GM10266 (cell line): ENCODE measurements at regions not wholly inside any gene's neighbourhood (a gene's known extent, or its start where the extent isn't known, plus 50 kb on each side); places are given as distances from the start of the nearest gene placed in this dataset.

Experiments used
- DNase-seq: peaks from one replicate; pipeline ENCODE4 v3.0.0; 2012; ENCODE audit errors: extremely low spot score
- TF ChIP-seq, protein P1 (sequence below): IDR thresholded peaks from 2 replicates; pipeline ENCODE4 v1.5.1; 2012; ENCODE audit warnings: mild to moderate bottlenecking, low read depth; ENCODE audit not compliant: control insufficient read depth, insufficient read depth; ENCODE audit errors: missing control alignments

DNA sequence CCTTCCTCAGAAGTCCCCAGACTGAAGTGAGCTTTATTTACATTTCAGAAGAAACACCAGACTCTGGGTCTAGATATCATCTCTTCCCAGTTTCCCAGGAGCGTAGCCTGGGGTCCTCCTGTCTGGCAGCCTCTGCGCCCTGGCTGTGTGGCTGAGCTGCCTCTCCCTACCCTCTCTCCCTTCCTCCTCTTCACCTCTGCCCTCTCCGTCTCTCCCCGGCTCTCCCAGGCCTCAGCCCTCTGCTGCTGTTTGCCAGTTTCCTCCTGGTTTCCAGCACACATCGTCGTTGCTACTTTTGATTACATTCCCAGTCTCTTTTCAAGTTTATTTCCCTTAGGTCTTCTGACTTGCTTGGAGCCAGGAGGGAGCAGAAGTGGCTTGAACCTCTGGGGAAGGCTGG is 91.1 kb upstream of the DISP3 start:
- no peak for DNase-seq
- TF ChIP-seq, protein P1, sequence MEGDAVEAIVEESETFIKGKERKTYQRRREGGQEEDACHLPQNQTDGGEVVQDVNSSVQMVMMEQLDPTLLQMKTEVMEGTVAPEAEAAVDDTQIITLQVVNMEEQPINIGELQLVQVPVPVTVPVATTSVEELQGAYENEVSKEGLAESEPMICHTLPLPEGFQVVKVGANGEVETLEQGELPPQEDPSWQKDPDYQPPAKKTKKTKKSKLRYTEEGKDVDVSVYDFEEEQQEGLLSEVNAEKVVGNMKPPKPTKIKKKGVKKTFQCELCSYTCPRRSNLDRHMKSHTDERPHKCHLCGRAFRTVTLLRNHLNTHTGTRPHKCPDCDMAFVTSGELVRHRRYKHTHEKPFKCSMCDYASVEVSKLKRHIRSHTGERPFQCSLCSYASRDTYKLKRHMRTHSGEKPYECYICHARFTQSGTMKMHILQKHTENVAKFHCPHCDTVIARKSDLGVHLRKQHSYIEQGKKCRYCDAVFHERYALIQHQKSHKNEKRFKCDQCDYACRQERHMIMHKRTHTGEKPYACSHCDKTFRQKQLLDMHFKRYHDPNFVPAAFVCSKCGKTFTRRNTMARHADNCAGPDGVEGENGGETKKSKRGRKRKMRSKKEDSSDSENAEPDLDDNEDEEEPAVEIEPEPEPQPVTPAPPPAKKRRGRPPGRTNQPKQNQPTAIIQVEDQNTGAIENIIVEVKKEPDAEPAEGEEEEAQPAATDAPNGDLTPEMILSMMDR, result no peak

DNA sequence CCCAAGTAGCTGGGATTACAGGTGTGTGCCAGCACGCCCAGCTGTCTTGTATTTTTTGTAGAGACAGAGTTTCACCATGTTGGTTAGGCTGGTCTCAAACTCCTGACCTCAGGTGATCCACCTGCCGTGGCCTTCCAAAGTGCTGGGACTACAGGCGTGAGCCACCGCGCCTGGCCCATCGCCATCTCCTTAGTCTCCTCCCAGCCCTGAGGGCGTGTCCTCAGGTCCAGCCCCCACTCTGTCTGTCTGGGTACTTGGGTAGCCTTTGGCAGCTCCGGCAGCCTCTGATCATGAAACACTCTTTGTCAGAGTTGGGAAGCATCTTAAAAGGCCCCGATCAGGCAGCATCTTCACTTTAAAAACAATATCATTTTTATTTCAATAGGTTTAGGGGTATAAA is 90.3 kb upstream of the DISP3 start:
- TF ChIP-seq, protein P1, result no peak
- DNase-seq, result no peak

DNA sequence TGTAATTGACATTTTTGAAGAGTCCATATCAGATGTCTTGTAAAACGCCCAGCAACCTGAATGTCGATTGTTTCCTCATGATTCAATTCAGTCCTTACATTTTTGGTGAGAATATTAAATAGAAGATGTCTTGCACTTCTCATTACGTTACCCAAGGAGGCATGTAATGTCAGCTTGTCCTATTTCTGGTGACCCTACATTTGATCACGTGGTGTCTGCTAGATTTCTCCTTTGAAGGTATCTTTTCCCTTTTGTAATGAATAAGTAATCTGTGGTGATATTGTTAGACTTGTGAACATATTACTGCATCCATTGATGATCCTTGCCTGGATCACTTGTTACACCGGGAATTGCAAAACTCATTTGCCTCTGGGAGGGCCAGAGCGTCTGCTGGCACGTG is 87.6 kb upstream of the DISP3 start:
- TF ChIP-seq, protein P1, result no peak
- DNase-seq, result no peak

DNA sequence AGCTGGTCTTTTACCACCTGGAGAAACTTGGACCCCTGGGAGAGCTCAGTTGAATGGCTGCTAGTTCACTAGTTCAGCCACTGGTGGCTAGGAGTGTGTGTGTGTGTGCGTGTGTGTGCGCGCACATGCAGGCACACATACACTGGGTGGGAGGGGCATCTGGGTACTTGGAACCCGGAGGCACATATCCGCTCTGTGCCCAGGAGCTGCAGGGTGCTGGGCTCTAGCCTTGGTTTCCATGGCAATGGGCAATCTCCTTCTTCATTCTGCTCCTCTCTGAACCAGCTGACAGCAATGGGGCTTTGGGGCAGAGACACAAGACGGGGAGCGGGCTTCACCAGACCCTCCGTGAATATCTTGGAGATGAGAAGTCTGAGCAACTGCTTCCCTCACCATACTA is 87.1 kb upstream of the DISP3 start:
- no peak for DNase-seq
- TF ChIP-seq, protein P1, result no peak

DNA sequence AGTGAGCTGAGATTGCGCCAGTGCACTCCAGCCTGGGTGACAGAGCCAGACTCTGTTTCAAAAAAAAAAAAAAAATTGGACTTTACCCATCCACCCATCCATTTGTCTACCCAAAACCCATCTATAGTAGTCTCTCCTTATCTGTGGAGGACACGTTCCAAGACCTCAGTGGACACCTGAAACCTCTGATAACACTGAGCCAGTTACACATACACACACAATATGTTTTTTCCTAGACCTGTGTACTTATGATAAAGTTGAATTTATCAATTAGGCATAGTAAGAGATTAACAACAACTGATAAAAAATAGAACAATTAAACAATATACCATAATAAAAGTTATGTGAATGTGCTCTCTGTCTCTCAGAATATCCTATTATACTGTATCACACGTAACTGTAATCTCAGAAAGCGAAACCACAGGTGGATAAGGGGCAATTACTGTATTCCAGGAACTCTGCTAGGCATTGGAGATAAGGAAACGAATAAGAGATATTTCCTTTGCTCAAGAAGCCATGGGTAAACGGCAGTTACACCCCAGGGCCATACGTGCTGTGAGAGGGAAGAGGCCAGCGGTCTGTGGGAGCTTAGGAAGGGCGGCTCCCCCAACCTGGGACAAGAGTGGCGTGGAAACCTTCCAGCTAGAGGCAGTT is 84.2 kb upstream of the DISP3 start:
- no peak for DNase-seq
- TF ChIP-seq, protein P1, result no peak

DNA sequence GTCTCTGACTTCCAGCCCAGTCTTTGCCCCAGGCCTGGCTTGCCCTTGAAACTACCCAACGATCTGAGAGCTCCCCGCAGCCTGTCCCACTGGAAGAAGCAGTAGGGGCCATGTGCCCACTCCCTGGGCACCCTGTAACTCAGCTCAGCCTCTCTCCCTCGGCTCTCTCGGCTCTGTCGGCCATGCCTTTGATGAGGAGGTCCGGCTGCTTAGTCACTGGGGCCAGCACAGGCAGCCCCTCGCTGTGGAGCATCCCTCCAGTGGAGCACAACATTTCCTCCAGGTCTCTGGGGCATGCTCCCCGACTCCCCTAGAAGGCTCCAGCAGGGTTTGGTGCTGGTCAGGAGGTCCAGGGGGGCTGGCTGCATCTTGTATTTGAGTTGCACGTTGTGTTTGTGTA is 83.3 kb upstream of the DISP3 start:
- DNase-seq, result no peak

More for the DNA sequence above, 83.3 kb upstream of the DISP3 start:
- TF ChIP-seq, protein P1, result no peak
